Mesenchymal stem cell (in vitro differentiated cells and primary cell): ENCODE measurements at regions not wholly inside any gene's neighbourhood (a gene's known extent, or its start where the extent isn't known, plus 50 kb on each side); places are given as distances from the start of the nearest gene placed in this dataset.

ENCODE experiments used
- DNase-seq: peaks from one replicate; pipeline ENCODE4 v3.0.0-alpha.2; 2013
- H2AFZ ChIP-seq: one replicate; pipeline ENCODE4 v1.6.1; 2013; ENCODE audit warnings: low read depth, mild to moderate bottlenecking, control low read depth, inconsistent platforms, low read length, moderate library complexity
- H2AK5ac ChIP-seq: 2 replicates; pipeline ENCODE4 v1.6.1; 2013; ENCODE audit warnings: low read length, moderate library complexity, mild to moderate bottlenecking, inconsistent platforms; ENCODE audit not compliant: severe bottlenecking
- H2BK120ac ChIP-seq: one replicate; pipeline ENCODE4 v1.6.1; 2013; ENCODE audit warnings: low read depth, mild to moderate bottlenecking, inconsistent platforms, low read length, moderate library complexity
- H2BK12ac ChIP-seq, 2 experiments: one replicate each; pipeline ENCODE4 v1.6.1; 2013; ENCODE audit warnings: inconsistent platforms in 2 of 2, low read length in 2 of 2, mild to moderate bottlenecking in 2 of 2, moderate library complexity in 2 of 2, control low read depth in 1 of 2
- H2BK15ac ChIP-seq: one replicate; pipeline ENCODE4 v1.6.1; 2013; ENCODE audit warnings: mild to moderate bottlenecking, low read depth, inconsistent platforms; ENCODE audit not compliant: poor library complexity, severe bottlenecking
- H2BK5ac ChIP-seq: 2 replicates; pipeline ENCODE4 v1.6.1; 2013; ENCODE audit warnings: low read depth, mild to moderate bottlenecking, low read length, control low read depth, inconsistent platforms; ENCODE audit not compliant: poor library complexity, severe bottlenecking
- H3K14ac ChIP-seq, 2 experiments: one replicate each; pipeline ENCODE4 v1.6.1; 2013; ENCODE audit warnings: inconsistent platforms in 2 of 2, low read length in 2 of 2, control low read depth in 1 of 2, mild to moderate bottlenecking in 1 of 2, moderate library complexity in 1 of 2
- H3K18ac ChIP-seq, 2 experiments: one replicate each; pipeline ENCODE4 v1.6.1; 2013; ENCODE audit warnings: inconsistent platforms in 2 of 2, low read length in 2 of 2, control low read depth in 1 of 2, low read depth in 1 of 2, mild to moderate bottlenecking in 1 of 2
- H3K23ac ChIP-seq, 2 experiments: one replicate each; pipeline ENCODE4 v1.6.1; 2013; ENCODE audit warnings: inconsistent platforms in 2 of 2, low read length in 2 of 2, mild to moderate bottlenecking in 2 of 2, moderate library complexity in 2 of 2, control low read depth in 1 of 2
- H3K27ac ChIP-seq: 2 replicates; pipeline ENCODE4 v1.5.1; 2013; ENCODE audit warnings: mild to moderate bottlenecking, moderate library complexity, low read length, control low read depth, inconsistent platforms; ENCODE audit not compliant: poor library complexity, severe bottlenecking
- H3K27me3 ChIP-seq, 2 experiments: 2 replicates each; pipeline versions ENCODE4 v1.6.1 to v1.7.0; 2013; ENCODE audit warnings: low read length in 2 of 2, mild to moderate bottlenecking in 2 of 2, moderate library complexity in 2 of 2, control low read depth in 1 of 2, inconsistent platforms in 1 of 2; ENCODE audit not compliant: control insufficient read depth in 1 of 2, insufficient read depth in 1 of 2
- H3K36me3 ChIP-seq, 2 experiments: 2 replicates each; pipeline versions ENCODE4 v1.6.1 to v1.7.0; 2013; ENCODE audit warnings: low read length in 2 of 2, control low read depth in 1 of 2, inconsistent platforms in 1 of 2, low read depth in 1 of 2, mild to moderate bottlenecking in 1 of 2; ENCODE audit not compliant: insufficient read depth in 2 of 2, control insufficient read depth in 1 of 2
- H3K4ac ChIP-seq, 2 experiments: one replicate each; pipeline ENCODE4 v1.6.1; 2013; ENCODE audit warnings: inconsistent platforms in 2 of 2, low read length in 2 of 2, mild to moderate bottlenecking in 2 of 2, moderate library complexity in 2 of 2, control low read depth in 1 of 2, low read depth in 1 of 2
- H3K4me1 ChIP-seq: 2 replicates; pipeline ENCODE4 v1.6.1; 2013; ENCODE audit warnings: low read depth, low read length, control low read depth; ENCODE audit not compliant: control insufficient read depth, insufficient read depth
- H3K4me2 ChIP-seq: 2 replicates; pipeline ENCODE4 v1.6.1; 2013; ENCODE audit warnings: low read length, mild to moderate bottlenecking, inconsistent platforms; ENCODE audit not compliant: poor library complexity, severe bottlenecking
- H3K4me3 ChIP-seq, 2 experiments: 2 replicates each; pipeline versions ENCODE4 v1.5.1 to v1.7.0; 2013; ENCODE audit warnings: low read length in 2 of 2, mild to moderate bottlenecking in 2 of 2, control low read depth in 1 of 2, low read depth in 1 of 2; ENCODE audit not compliant: insufficient read depth in 1 of 2
- H3K79me1 ChIP-seq: replicated peaks from 2 replicates; pipeline ENCODE4 v1.6.1; 2013; ENCODE audit warnings: mild to moderate bottlenecking, control low read depth, low read length, inconsistent platforms; ENCODE audit not compliant: poor library complexity, severe bottlenecking
- H3K9ac ChIP-seq: 2 replicates; pipeline ENCODE4 v1.7.0; 2013; ENCODE audit warnings: mild to moderate bottlenecking, low read length, moderate library complexity
- H3K9me3 ChIP-seq: 2 replicates; pipeline ENCODE4 v1.7.0; 2013; ENCODE audit warnings: mild to moderate bottlenecking, low read length; ENCODE audit not compliant: control insufficient read depth
- H4K8ac ChIP-seq: one replicate; pipeline ENCODE4 v1.6.1; 2013; ENCODE audit warnings: inconsistent platforms, mild to moderate bottlenecking, low read length, moderate library complexity
- H4K91ac ChIP-seq: one replicate; pipeline ENCODE4 v1.6.1; 2013; ENCODE audit warnings: mild to moderate bottlenecking, low read length, inconsistent platforms
- WGBS: methylation state at CpG from one replicate; pipeline ENCODE4 v1.1.7; 2013; ENCODE audit warnings: mixed read lengths; 5-methylcytosine and 5-hydroxymethylcytosine counted together

DNA sequence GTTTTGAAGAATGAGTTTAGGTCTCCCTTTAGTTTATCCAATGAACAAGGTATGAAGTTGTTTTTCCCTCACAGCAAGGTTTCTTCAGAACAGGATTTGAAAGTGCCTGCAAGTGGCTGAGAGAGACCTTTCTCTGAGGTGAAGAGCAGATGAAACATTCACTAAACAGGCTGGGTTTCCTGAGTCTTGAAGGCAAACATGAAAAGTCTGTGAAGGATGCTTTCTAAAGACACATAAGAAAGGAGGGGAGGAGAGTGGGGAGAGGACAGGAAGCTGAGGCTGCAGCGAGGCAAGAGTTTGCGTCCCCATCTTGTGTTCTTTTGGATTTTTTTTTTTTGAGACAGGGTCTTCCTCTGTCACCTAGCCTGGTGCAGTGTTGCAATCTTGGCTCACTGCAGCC, 95.7 kb upstream of the SIM2 start:
- Histone ChIP-seq H2BK12ac (no peak overlapping the region), H2BK15ac (no peak overlapping the region), H2BK5ac (no peak overlapping the region), H2AK5ac (no peak overlapping the region), H3K14ac (no peak overlapping the region), H4K8ac (no peak overlapping the region), H3K18ac (no peak overlapping the region), H3K23ac (no peak overlapping the region), H3K9me3 (no peaks in the 10 kb centered on the region), H3K27ac (no peak overlapping the region), H2AFZ (no peak overlapping the region), H3K36me3 (no peaks in the 10 kb centered on the region), H3K79me1 (no peaks in the 10 kb centered on the region), H3K4me1 (no peaks in the 10 kb centered on the region), H3K4me2 (no peak overlapping the region), H3K4ac (no peak overlapping the region), H3K9ac (no peak overlapping the region), H2BK120ac (no peak overlapping the region), H3K4me3 (no peak overlapping the region), H3K27me3 (peaks cover 0 to 78% of the 10 kb centered on the region in 2 experiments), H4K91ac (no peak overlapping the region)
- DNase-seq, result no peak
- no CpG with 5 or more reads among the region's 2 CpGs for WGBS

DNA sequence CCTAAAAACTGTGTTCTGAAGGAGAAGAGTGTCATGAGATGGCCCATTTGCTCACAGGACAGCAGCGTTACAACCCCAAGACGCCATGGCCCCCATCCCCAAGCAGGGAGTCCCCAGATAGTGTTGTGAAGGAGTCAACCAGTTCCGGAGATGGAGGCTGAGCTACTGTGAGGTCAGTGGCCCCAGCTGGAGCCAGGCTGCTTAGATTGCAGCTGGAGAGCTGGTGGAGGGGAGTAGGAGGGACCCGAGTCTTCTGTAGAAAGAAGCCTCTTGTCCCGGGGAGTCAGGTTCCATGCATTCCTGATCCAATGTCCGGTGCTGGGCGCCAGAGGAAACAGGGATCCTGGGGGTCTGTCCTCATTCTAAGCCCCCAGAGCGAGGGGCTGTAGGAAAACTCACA, 93.5 kb upstream of the SIM2 start:
- no peak overlapping the region for H2AFZ ChIP-seq
- 82% methylated on average over 8 of the region's 8 CpGs for WGBS

GRCh38 chr21:36606287-36606982, 92.5 kb upstream of the SIM2 start:
- Histone ChIP-seq H3K23ac (no peak overlapping the region), H3K79me1 (no peaks in the 10 kb centered on the region), H3K4ac (no peak overlapping the region), H4K8ac (no peak overlapping the region), H4K91ac (no peak overlapping the region), H3K18ac (no peak overlapping the region), H3K9ac (no peak overlapping the region), H3K9me3 (no peaks in the 10 kb centered on the region), H3K27me3 (peaks cover 0 to 70% of the 10 kb centered on the region in 2 experiments), H2BK5ac (no peak overlapping the region), H2BK12ac (no peak overlapping the region), H2AFZ (no peak overlapping the region), H2BK120ac (no peak overlapping the region), H3K36me3 (no peaks in the 10 kb centered on the region), H3K27ac (no peak overlapping the region), H3K14ac (no peak overlapping the region), H3K4me2 (no peak overlapping the region), H3K4me1 (no peaks in the 10 kb centered on the region), H3K4me3 (no peak overlapping the region), H2AK5ac (no peak overlapping the region), H2BK15ac (no peak overlapping the region)
- DNase-seq, result no peak
- WGBS, result 69% methylated on average over 19 of the region's 19 CpGs

More for the DNA sequence above, 93.5 kb upstream of the SIM2 start:
- Histone ChIP-seq H3K18ac (no peak overlapping the region), H3K14ac (no peak overlapping the region), H3K9me3 (no peaks in the 10 kb centered on the region), H3K4me1 (no peaks in the 10 kb centered on the region), H3K27ac (no peak overlapping the region), H3K4me2 (no peak overlapping the region), H2BK120ac (no peak overlapping the region), H2BK5ac (no peak overlapping the region), H3K4ac (no peak overlapping the region), H2AK5ac (no peak overlapping the region), H2BK12ac (no peak overlapping the region), H4K8ac (no peak overlapping the region), H2BK15ac (no peak overlapping the region), H3K9ac (no peak overlapping the region), H3K27me3 (peaks cover 0 to 68% of the 10 kb centered on the region in 2 experiments), H3K79me1 (no peaks in the 10 kb centered on the region), H4K91ac (no peak overlapping the region), H3K4me3 (no peak overlapping the region), H3K23ac (no peak overlapping the region), H3K36me3 (no peaks in the 10 kb centered on the region)
- no peak for DNase-seq

DNA sequence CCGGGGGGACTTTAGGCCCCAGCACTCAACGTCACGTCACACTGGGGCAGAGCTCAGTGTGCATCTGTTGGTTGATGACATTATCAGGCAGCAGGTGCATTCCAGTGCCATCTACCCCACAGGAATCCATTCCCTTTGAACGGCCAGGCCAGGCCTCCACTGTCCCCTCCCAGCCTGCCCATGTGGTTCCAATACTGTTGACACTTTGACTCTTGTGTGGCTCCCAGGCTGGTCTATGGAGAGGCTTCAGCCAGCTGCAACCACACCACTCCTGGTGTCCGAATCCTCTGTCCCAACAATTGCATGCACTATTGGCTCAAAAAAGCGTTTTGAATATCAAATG, 92.0 kb upstream of the SIM2 start:
- H2BK120ac ChIP-seq, result no peak overlapping the region
- no peak overlapping the region for H2BK15ac ChIP-seq
- no peaks in the 10 kb centered on the region for H3K36me3 ChIP-seq
- H3K27ac ChIP-seq, result no peak overlapping the region
- no peak overlapping the region for H3K4me2 ChIP-seq
- no peak overlapping the region for H3K4ac ChIP-seq
- no peak overlapping the region for H3K4me3 ChIP-seq
- no peak overlapping the region for H3K18ac ChIP-seq
- H4K8ac ChIP-seq, result no peak overlapping the region
- peaks cover 0 to 73% of the 10 kb centered on the region in 2 experiments for H3K27me3 ChIP-seq
- H2AFZ ChIP-seq, result no peak overlapping the region
- WGBS, result 80% methylated on average over 6 of the region's 6 CpGs
- H3K9ac ChIP-seq, result no peak overlapping the region
- no peak overlapping the region for H4K91ac ChIP-seq
- no peak for DNase-seq
- no peak overlapping the region for H2BK12ac ChIP-seq
- H2AK5ac ChIP-seq, result no peak overlapping the region
- H3K79me1 ChIP-seq, result no peaks in the 10 kb centered on the region
- H3K9me3 ChIP-seq, result no peaks in the 10 kb centered on the region
- H3K14ac ChIP-seq, result no peak overlapping the region
- no peaks in the 10 kb centered on the region for H3K4me1 ChIP-seq
- H3K23ac ChIP-seq, result peak overlapping the region in 1 of 2 experiments; percentile 68
- no peak overlapping the region for H2BK5ac ChIP-seq
